ENCODE measurements at regions not wholly inside any gene's neighbourhood (a gene's known extent, or its start where the extent isn't known, plus 50 kb on each side); places are given as distances from the start of the nearest gene placed in this dataset.

GRCh38 chr10:4691301-4691700 lies 134.7 kb upstream of the AKR1E2 start:
- no peak for DNase-seq (ENCODE audit: low read depth in 3 of 3, low spot score in 1 of 3)

DNA sequence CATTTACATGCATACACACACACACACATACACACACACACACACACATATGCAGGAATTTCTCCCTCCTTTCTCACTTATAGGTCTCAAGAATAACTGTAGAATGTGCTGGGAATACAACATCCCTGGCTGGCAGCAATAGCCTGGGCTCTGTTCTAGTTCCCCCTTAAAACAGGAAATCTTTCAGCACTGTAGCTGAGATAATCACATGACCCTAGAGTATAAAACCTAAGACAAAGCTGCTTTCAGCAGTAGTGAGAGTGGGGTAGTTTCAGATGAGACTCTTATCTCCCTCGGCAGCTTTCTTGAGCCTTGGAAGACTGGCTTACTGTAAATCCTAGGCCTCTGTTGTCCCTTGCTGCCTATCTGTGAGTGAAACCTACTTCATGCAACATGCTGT lies 137.4 kb upstream of the AKR1E2 start:
- DNase-seq (ENCODE audit: low read depth in 3 of 3, low spot score in 1 of 3) = no peak

- no peak for DNase-seq (ENCODE audit: low read depth in 3 of 3, low spot score in 1 of 3)
Observed at GRCh38 chr10:4688168-4688567, 137.8 kb upstream of the AKR1E2 start.

GRCh38 chr10:4687397-4687796 lies 138.6 kb upstream of the AKR1E2 start:
- DNase-seq (ENCODE audit: low read depth in 3 of 3, low spot score in 1 of 3) = no peak

- DNase-seq (ENCODE audit: low read depth in 3 of 3, low spot score in 1 of 3) = no peak
Observed at GRCh38 chr10:4686644-4686996, 139.4 kb upstream of the AKR1E2 start.

GRCh38 chr10:4685904-4686643 lies 139.9 kb upstream of the AKR1E2 start:
- no peak for DNase-seq (ENCODE audit: low read depth in 3 of 3, low spot score in 1 of 3)

DNA sequence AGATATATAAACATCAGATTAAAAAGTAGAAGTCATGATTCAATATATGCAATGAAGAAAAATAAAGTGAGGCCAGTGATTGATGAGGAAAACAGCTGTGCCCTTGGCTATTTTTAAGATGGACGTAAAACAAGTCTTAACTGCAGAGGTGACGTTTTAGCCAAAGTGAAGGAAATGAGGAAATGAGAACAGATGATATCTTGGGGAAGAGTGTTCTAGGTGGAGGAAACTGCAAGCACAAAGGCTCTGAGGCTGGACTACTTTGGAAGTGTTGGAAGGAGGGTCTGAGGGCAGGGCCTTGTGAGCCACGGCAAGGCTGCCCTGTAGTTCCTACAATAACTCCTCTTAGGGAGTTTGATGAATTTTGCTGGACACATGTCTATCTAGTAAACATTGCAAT lies 140.5 kb upstream of the AKR1E2 start:
- no peak for DNase-seq (ENCODE audit: low read depth in 3 of 3, low spot score in 1 of 3)

DNA sequence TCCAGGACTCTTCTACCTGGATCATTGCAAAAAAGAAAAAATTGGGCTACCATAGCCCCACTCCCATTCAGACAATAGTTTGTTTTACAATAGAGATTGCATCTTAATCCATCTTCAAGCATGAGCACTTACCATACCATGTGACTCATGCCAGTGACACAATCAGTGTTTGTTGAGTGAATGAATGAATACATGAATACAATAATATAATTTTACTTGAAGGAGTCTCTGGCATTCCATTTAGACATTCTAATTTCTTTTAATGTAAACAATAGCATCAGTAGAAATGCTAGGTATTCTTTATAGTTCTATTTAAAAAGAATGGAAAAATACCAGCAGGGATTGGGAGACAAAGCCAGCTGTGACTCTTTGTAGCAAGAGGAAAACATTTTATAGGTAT lies 141.6 kb upstream of the AKR1E2 start:
- no peak for DNase-seq (ENCODE audit: low read depth in 3 of 3, low spot score in 1 of 3)

GRCh38 chr10:4683838-4684237 lies 142.2 kb upstream of the AKR1E2 start:
- DNase-seq (ENCODE audit: low read depth in 3 of 3, low spot score in 1 of 3) = no peak

DNA sequence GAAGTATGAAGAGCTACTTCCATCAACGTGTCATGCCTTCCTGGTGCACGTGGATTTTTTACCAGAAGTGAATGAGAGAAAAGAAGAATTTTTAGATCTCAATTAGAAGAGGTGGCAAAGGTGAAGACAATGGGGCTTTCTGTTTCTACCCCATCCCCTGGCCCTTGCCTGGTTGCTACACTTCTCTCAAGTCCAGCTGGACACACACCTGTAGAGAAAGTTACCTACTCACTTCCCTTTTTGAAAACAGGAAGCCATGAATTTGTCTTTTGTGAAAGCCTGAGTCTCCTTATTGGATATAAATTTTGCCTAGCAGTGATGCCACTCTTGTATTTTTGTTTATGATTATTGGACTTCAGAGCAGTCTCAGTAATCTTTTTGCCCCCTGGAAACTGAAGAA lies 142.9 kb upstream of the AKR1E2 start:
- no peak for DNase-seq (ENCODE audit: low read depth in 3 of 3, low spot score in 1 of 3)

DNA sequence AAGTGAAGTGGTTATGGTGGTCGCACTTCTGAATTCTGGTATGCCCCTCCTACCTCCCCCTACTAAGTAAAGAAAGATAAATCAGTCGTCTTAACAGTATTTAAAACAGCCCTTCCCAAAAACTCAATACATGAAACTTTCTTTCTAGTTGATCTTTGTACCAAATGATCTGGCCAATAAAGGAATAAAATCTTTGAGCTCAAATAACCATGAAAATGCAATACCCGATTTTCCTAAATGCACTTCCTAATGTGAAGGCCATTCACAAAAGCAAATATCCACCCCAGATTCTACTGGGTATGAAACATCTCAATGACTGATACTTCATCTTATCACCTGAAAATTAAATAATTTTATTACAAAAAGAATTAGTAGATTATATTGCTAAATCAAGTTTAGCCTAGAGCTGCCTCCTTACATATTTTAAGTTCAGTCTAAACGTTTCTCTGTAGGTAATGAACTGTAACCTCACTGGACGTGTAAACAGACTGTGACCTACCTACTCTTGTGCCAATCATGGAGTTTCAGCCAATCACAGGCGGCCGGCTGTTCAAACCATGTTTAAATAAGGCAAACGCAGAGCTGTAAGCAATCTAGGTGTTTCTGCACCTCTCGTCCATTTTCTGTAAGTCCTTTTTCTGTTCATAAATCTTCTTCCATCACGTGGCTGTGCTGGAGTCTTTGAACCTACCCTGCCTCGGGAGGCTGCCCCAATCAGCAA lies 146.9 kb upstream of the AKR1E2 start:
- DNase-seq (ENCODE audit: low read depth in 3 of 3, low spot score in 1 of 3) = no peak

DNA sequence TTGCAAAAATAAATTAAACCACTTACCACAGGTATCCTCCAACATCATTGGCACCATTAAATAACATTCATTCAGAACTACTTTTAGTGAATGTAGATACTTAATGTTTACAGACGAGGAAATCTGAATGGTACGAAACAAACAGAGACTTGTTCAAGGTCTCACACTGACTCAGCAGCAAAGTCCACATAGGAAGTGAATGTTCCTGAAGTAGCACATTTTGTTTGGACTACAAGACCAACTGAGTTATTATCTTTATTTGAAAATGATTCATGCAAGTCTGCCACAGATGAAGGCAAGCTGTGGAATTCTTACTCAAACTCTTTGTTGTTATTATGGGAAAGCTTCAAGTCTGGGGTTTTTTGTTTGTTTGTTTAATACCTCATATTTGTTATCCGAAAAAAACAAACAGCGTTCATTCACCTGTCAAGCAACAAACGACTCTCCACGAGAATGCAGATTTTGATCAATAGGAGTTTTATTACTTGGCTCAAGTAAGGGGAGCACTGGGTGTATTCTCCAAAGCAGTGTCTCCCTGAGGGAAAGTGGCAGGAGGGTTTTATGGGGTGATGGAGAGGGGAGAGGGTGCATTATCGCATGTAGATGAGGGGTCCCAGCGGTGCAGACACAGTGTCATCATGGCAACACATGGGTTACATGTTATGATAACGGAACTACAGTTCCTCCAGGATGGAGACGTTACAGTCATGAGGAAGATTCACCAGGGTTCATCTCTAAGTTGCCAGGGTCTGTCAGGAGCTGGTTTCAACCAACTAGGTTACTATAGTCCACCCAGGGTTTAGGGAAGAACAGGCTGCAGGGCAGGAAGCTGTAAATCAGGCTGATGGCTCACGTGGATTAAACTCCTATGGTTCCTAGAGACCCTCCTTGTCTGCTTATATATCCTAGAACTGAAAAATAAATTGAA lies 147.7 kb upstream of the AKR1E2 start:
- DNase-seq (ENCODE audit: low read depth in 3 of 3, low spot score in 1 of 3) = no peak

DNA sequence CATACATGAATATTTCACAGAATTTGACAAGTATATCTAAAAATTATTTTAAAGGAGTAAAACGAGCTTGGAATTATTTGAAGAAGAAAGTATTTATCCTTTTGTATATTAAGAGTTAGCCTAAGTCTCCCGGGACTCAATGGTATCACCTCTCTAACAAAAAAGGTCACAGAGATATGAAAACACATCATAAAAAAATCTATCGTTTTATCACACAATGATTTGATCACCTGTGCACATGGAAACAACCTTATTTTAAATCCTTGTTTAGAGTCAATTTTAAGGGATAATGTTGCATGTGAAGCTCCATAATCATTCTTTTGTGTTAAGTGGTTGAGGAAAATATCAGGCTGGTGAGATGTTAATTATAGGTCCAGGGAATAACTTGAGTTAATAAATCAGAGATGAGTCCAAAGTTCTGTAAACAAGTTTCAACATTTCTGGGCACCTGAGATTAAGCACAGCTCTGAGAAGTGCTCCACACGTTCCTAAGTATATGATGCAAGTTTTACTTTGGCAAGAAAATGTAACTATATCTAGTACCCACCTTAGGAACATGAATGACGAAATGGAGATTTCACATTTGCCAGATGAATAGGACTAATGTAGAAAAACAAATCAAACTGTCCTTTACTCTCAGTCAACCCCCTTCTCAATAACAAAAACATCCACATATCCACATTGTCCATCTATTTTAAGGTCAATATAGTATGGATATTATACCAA lies 148.5 kb upstream of the AKR1E2 start:
- DNase-seq (ENCODE audit: low read depth in 3 of 3, low spot score in 1 of 3) = no peak

DNA sequence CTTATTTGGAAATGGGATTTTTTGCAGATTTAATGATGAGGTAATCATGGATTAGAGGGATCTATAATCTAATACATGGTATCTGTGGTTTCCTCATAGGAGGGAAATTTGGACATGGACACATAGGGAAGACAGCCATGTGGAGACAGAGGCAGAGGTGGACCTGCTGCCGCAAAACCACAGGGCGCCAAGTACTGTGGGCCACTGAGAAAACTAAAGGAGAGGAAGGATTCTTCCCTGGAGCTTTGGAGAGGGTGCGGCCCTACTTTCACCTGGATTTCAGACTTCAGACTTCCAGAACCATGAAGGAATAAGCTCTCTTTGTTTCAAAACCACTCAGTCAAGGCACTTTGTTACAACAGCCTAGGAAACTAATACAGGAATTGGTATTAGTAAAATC lies 149.4 kb upstream of the AKR1E2 start:
- DNase-seq (ENCODE audit: low read depth in 3 of 3, low spot score in 1 of 3) = no peak

GRCh38 chr10:4675808-4676207 lies 150.2 kb upstream of the AKR1E2 start:
- no peak for DNase-seq (ENCODE audit: low read depth in 3 of 3, low spot score in 1 of 3)

GRCh38 chr10:4673279-4674040 lies 152.5 kb upstream of the AKR1E2 start:
- DNase-seq (ENCODE audit: low read depth in 3 of 3, low spot score in 1 of 3) = no peak

DNA sequence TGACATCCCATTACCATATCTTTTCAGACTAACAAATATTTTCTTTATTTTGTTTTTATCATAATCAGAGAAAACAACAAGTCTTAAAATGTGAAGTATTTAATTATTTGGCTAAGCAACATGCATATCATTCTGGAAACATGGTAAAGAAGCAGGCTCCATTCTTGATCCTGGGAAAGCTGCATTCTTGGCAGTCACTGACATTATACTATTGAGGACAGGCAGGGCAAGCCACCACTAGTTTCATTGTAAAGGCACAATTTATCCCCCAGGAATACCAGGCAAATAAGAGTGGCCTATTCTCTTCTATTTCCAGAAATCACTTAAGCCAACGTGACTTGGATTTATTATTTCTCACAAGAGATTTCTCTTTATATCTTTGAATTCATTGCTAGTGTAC lies 153.8 kb upstream of the AKR1E2 start:
- no peak for DNase-seq (ENCODE audit: low read depth in 3 of 3, low spot score in 1 of 3)

DNA sequence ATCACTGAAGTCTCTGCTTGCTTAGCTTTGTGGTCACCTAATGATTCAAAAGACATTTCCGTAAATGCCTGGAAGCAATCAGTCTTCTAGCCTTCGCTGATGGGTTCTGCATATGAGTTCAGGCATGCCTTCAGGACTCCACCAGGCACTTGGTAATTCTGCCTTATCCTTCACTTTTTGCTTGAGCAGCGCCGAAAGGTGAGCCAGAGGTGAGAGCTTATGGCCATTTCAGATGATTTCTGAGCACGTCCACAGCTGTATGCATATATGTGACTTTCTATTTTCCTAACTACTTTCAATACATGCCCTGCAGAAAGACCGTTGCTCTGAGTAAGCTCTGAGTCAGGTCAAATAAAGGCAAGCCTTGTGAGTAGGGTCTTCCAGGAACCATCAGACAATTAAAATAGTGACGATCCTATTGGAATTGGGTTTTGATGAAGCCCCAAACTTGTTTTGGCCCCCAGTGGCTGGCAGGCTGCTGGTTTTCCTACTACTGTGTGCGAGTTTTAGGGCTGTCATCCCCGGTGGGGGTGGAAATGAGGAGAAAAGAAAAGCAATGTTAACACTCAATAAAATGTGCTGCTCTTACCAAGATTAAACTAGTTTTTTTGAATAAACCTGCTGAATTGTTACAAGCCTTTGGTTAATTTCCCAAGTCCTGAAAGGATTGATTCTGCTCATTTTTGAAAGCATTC lies 154.4 kb upstream of the AKR1E2 start:
- no peak for DNase-seq (ENCODE audit: low read depth in 3 of 3, low spot score in 1 of 3)

- no peak for DNase-seq (ENCODE audit: low read depth in 3 of 3, low spot score in 1 of 3)
Observed at GRCh38 chr10:4670737-4671136, 155.3 kb upstream of the AKR1E2 start.

DNA sequence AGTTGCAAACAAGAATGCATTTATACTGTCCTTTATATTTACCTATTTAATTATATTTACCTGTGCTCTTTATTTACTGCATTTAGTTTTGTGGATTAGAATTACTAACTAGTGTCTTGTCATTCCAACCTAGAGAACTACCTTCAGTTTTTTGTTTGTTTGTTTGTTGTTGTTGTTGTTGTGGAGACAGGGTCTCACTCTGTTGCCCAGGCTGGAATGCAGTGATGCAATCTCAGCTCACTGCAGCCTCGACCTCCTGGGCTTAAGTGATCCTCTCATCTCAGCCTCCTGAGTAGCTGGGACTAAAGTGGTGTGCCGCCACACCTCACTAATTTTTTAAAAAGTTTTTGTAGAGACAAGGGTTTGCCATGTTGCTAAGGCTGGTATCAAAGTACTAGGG lies 156.4 kb upstream of the AKR1E2 start:
- no peak for DNase-seq (ENCODE audit: low read depth in 3 of 3, low spot score in 1 of 3)

Data from stimulated activated CD4-positive, alpha-beta T cell treated with anti-CD3 and anti-CD28 coated beads, TNF-alpha, amount 100 ng/mL, for 1 hour (primary cell).